PFSK-1 (cell line): ENCODE measurements at regions not wholly inside any gene's neighbourhood (a gene's known extent, or its start where the extent isn't known, plus 50 kb on each side); places are given as distances from the start of the nearest gene placed in this dataset.

ENCODE experiments used
- FOXP2 ChIP-seq: optimal IDR thresholded peaks from 2 replicates; pipeline ENCODE3; 2011; ENCODE audit warnings: borderline replicate concordance, control low read depth, inconsistent platforms; ENCODE audit not compliant: insufficient read depth; ENCODE audit errors: extremely low read length, extremely low read depth
- POLR2AphosphoS5 ChIP-seq: IDR thresholded peaks from 2 replicates; pipeline ENCODE4 v1.6.1; 2012; ENCODE audit warnings: low read depth, mild to moderate bottlenecking, control low read depth, low read length, moderate library complexity
- SIN3A ChIP-seq: IDR thresholded peaks from 2 replicates; pipeline ENCODE4 v1.6.1; 2012; ENCODE audit warnings: mild to moderate bottlenecking, low read length, moderate library complexity, borderline replicate concordance; ENCODE audit not compliant: insufficient read depth
- TAF1 ChIP-seq: IDR thresholded peaks from 2 replicates; pipeline ENCODE4 v1.6.1; 2012; ENCODE audit warnings: low read length, control low read depth, borderline replicate concordance; ENCODE audit not compliant: insufficient read depth
- TF ChIP-seq, protein P1 (sequence below), 2 experiments: IDR thresholded peaks; 2 replicates each; pipeline versions ENCODE4 v1.6.1 to v1.8.0; 2011 to 2012; ENCODE audit warnings: low read depth in 2 of 2, low read length in 2 of 2, control low read depth in 1 of 2, inconsistent platforms in 1 of 2, mild to moderate bottlenecking in 1 of 2, moderate library complexity in 1 of 2; ENCODE audit not compliant: insufficient read depth in 1 of 2

GRCh38 chr15:38874464-38874863 is 309.9 kb upstream of the RASGRP1 start:
- TF ChIP-seq FOXP2 (no peak), POLR2AphosphoS5 (no peak), SIN3A (no peak), TAF1 (no peak)
- TF ChIP-seq, protein P1, sequence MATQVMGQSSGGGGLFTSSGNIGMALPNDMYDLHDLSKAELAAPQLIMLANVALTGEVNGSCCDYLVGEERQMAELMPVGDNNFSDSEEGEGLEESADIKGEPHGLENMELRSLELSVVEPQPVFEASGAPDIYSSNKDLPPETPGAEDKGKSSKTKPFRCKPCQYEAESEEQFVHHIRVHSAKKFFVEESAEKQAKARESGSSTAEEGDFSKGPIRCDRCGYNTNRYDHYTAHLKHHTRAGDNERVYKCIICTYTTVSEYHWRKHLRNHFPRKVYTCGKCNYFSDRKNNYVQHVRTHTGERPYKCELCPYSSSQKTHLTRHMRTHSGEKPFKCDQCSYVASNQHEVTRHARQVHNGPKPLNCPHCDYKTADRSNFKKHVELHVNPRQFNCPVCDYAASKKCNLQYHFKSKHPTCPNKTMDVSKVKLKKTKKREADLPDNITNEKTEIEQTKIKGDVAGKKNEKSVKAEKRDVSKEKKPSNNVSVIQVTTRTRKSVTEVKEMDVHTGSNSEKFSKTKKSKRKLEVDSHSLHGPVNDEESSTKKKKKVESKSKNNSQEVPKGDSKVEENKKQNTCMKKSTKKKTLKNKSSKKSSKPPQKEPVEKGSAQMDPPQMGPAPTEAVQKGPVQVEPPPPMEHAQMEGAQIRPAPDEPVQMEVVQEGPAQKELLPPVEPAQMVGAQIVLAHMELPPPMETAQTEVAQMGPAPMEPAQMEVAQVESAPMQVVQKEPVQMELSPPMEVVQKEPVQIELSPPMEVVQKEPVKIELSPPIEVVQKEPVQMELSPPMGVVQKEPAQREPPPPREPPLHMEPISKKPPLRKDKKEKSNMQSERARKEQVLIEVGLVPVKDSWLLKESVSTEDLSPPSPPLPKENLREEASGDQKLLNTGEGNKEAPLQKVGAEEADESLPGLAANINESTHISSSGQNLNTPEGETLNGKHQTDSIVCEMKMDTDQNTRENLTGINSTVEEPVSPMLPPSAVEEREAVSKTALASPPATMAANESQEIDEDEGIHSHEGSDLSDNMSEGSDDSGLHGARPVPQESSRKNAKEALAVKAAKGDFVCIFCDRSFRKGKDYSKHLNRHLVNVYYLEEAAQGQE (IDR thresholded peaks at IDR 0.05; ENCODE audit: insufficient read depth in 1 of 2, low read depth in 2 of 2, low read length in 2 of 2), result no peak

GRCh38 chr15:38876211-38876610 is 311.6 kb upstream of the RASGRP1 start:
- TF ChIP-seq SIN3A (no peak), TAF1 (no peak), FOXP2 (no peak)
- TF ChIP-seq, protein P1 (IDR thresholded peaks at IDR 0.05; ENCODE audit: insufficient read depth in 1 of 2, low read depth in 2 of 2, low read length in 2 of 2), result no peak

- no peak for TF ChIP-seq TAF1
- TF ChIP-seq SIN3A, result no peak
- TF ChIP-seq POLR2AphosphoS5, result no peak
- no peak for TF ChIP-seq FOXP2
- TF ChIP-seq, protein P1 (IDR thresholded peaks at IDR 0.05; ENCODE audit: insufficient read depth in 1 of 2, low read depth in 2 of 2, low read length in 2 of 2), result no peak
Measured at GRCh38 chr15:38876621-38877020, 312.0 kb upstream of the RASGRP1 start.

DNA sequence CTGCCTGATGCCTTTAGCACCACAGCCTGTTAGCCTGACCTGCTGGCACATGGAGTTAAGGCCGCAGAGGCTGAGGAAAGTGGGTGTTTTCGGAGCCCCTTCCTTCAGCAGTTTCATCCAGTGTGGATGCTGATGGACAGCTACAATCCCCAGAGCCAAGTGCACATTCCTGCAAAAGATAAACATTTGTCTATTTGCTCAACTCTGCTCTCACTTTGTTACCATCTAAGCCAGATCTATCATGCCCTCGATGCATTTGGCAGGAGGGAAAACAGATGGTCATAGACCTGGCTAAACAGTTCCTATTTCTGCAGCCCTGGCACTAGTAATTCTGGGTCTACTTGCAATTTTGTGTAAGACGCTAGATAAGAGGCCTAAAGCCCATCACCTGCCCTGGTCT is 312.9 kb upstream of the RASGRP1 start:
- no peak for TF ChIP-seq POLR2AphosphoS5
- TF ChIP-seq SIN3A, result no peak
- no peak for TF ChIP-seq FOXP2
- TF ChIP-seq, protein P1 (IDR thresholded peaks at IDR 0.05; ENCODE audit: insufficient read depth in 1 of 2, low read depth in 2 of 2, low read length in 2 of 2), result no peak
- no peak for TF ChIP-seq TAF1

DNA sequence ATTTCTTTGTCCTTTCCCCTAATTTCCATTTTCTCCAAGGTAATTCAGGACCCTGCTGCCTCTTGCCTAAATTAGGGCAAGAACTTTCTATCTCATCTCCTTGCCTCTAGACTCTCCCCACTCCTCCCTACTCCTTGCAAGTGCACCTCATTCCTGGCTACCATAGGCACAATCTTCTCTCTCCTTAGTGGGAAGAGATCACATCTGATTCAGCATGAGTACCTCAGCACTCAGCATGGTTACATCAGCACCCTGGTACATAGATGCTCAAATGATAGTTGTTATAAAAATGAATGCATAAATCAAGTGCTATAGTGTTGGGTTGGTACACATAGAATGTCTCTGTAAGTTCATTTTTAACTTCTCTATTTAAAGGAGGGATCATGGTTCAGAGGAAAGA is 313.4 kb upstream of the RASGRP1 start:
- TF ChIP-seq SIN3A (no peak), FOXP2 (no peak), TAF1 (no peak), POLR2AphosphoS5 (no peak)
- TF ChIP-seq, protein P1 (IDR thresholded peaks at IDR 0.05; ENCODE audit: insufficient read depth in 1 of 2, low read depth in 2 of 2, low read length in 2 of 2), result no peak
